SU-DHL-6 (cell line): ENCODE measurements at regions not wholly inside any gene's neighbourhood (a gene's known extent, or its start where the extent isn't known, plus 50 kb on each side); places are given as distances from the start of the nearest gene placed in this dataset.

Experiments used
- H2AFZ ChIP-seq: fragments of 200-600 bp; sonication (generic); 2 replicates; pipeline ENCODE4 v1.6.1; 2014; ENCODE audit warnings: low read depth, mild to moderate bottlenecking, moderate library complexity, mixed read lengths, antibody characterized with exemption, low read length; ENCODE audit not compliant: severe bottlenecking
- H3F3A ChIP-seq: fragments of 200-600 bp; shearing (Covaris generic); 2 replicates; pipeline ENCODE4 v1.6.0; 2016; ENCODE audit warnings: antibody characterized with exemption, mild to moderate bottlenecking; ENCODE audit not compliant: insufficient read depth
- H3K27ac ChIP-seq: fragments of 200-600 bp; sonication (generic); 2 replicates; pipeline ENCODE4 v1.5.1; 2016; ENCODE audit warnings: low read depth, mild to moderate bottlenecking, low read length, moderate library complexity, mixed read lengths
- H3K27me3 ChIP-seq: fragments of 200-600 bp; sonication (generic), shearing (Covaris generic); 2 replicates; pipeline ENCODE4 v1.6.0; 2014; ENCODE audit warnings: mild to moderate bottlenecking, low read length
- H3K36me3 ChIP-seq: fragments of 200-600 bp; sonication (generic); 2 replicates; pipeline ENCODE4 v1.6.1; 2014; ENCODE audit warnings: mild to moderate bottlenecking, low read length, mixed read lengths
- H3K4me2 ChIP-seq: fragments of 300-600, 200-600 bp; shearing (Covaris generic), sonication (generic); 2 replicates; pipeline ENCODE4 v1.6.0; 2014; ENCODE audit warnings: low read length, low read depth, mild to moderate bottlenecking; ENCODE audit not compliant: poor library complexity, severe bottlenecking
- H3K4me3 ChIP-seq: fragments of 200-600 bp; sonication (generic); 2 replicates; pipeline ENCODE4 v1.5.1; 2014; ENCODE audit warnings: antibody characterized with exemption, low read length, mild to moderate bottlenecking, mixed read lengths; ENCODE audit not compliant: insufficient read depth, poor library complexity, severe bottlenecking
- H3K79me2 ChIP-seq: fragments of 200-600 bp; sonication (generic); 2 replicates; pipeline ENCODE4 v1.6.1; 2014; ENCODE audit warnings: mild to moderate bottlenecking, low read length, moderate library complexity; ENCODE audit not compliant: insufficient read depth
- H3K9ac ChIP-seq: fragments of 200-600 bp; sonication (generic); 2 replicates; pipeline ENCODE4 v1.7.0; 2014; ENCODE audit warnings: mild to moderate bottlenecking, low read length
- H3K9me2 ChIP-seq: fragments of 200-600 bp; sonication (generic); replicated peaks from 2 replicates; pipeline ENCODE4 v1.6.1; 2014; ENCODE audit warnings: low read length; ENCODE audit not compliant: insufficient read depth
- H3K9me3 ChIP-seq: fragments of 200-600 bp; sonication (generic); 2 replicates; pipeline ENCODE4 v1.6.1; 2014; ENCODE audit warnings: low read length, mixed read lengths; ENCODE audit not compliant: insufficient read depth
- H4K20me1 ChIP-seq: fragments of 200-600 bp; sonication (generic); 2 replicates; pipeline ENCODE4 v1.6.1; 2014; ENCODE audit warnings: low read depth, mild to moderate bottlenecking, antibody characterized with exemption, low read length, moderate library complexity, mixed read lengths
- EZH2phosphoT487 ChIP-seq: fragments of 200-600 bp; sonication (generic), shearing (Covaris generic); conservative IDR thresholded peaks from 2 replicates; pipeline ENCODE4 v1.6.1; 2018; ENCODE audit warnings: mild to moderate bottlenecking, antibody characterized with exemption, low read length, moderate library complexity, mixed read lengths
- TF ChIP-seq, protein P1 (sequence below): fragments of 200-600 bp; sonication (generic); IDR thresholded peaks from one replicate; pipeline ENCODE4 v1.5.1; 2017; ENCODE audit warnings: antibody characterized with exemption, mild to moderate bottlenecking, low read length, moderate library complexity; ENCODE audit not compliant: insufficient read depth, poor library complexity, severe bottlenecking

- no peak overlapping the region for H3K4me2 ChIP-seq
- no peak overlapping the region for H3K27ac ChIP-seq
- H3K79me2 ChIP-seq = no peaks in the 10 kb centered on the region
- no peaks in the 10 kb centered on the region for H3K27me3 ChIP-seq
- no peak overlapping the region for H3K4me3 ChIP-seq
- H3K9me3 ChIP-seq = no peaks in the 10 kb centered on the region
- H3K36me3 ChIP-seq = no peaks in the 10 kb centered on the region
- TF ChIP-seq, protein P1, sequence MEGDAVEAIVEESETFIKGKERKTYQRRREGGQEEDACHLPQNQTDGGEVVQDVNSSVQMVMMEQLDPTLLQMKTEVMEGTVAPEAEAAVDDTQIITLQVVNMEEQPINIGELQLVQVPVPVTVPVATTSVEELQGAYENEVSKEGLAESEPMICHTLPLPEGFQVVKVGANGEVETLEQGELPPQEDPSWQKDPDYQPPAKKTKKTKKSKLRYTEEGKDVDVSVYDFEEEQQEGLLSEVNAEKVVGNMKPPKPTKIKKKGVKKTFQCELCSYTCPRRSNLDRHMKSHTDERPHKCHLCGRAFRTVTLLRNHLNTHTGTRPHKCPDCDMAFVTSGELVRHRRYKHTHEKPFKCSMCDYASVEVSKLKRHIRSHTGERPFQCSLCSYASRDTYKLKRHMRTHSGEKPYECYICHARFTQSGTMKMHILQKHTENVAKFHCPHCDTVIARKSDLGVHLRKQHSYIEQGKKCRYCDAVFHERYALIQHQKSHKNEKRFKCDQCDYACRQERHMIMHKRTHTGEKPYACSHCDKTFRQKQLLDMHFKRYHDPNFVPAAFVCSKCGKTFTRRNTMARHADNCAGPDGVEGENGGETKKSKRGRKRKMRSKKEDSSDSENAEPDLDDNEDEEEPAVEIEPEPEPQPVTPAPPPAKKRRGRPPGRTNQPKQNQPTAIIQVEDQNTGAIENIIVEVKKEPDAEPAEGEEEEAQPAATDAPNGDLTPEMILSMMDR = no peak
- no peak for TF ChIP-seq EZH2phosphoT487
- no peaks in the 10 kb centered on the region for H3K9me2 ChIP-seq
- H3K9ac ChIP-seq = no peak overlapping the region
- no peaks in the 10 kb centered on the region for H4K20me1 ChIP-seq
- H2AFZ ChIP-seq = no peak overlapping the region
- H3F3A ChIP-seq = no peaks in the 10 kb centered on the region
These were observed 537.4 kb downstream of the TUSC7 start for GRCh38 chr3:117246771-117247555.

GRCh38 chr3:117248153-117248552, 538.6 kb downstream of the TUSC7 start:
- no peaks in the 10 kb centered on the region for H3K79me2 ChIP-seq
- no peaks in the 10 kb centered on the region for H4K20me1 ChIP-seq
- no peak overlapping the region for H2AFZ ChIP-seq
- no peak overlapping the region for H3K4me3 ChIP-seq
- TF ChIP-seq, protein P1 = no peak
- TF ChIP-seq EZH2phosphoT487 = no peak
- no peak overlapping the region for H3K27ac ChIP-seq
- H3K9me3 ChIP-seq = no peaks in the 10 kb centered on the region
- H3F3A ChIP-seq = no peaks in the 10 kb centered on the region
- H3K9me2 ChIP-seq = no peaks in the 10 kb centered on the region
- H3K27me3 ChIP-seq = no peaks in the 10 kb centered on the region
- H3K4me2 ChIP-seq = no peak overlapping the region
- no peak overlapping the region for H3K9ac ChIP-seq
- H3K36me3 ChIP-seq = no peaks in the 10 kb centered on the region

- no peak overlapping the region for H3K27ac ChIP-seq
- no peak overlapping the region for H3K4me3 ChIP-seq
- H3K4me2 ChIP-seq = no peak overlapping the region
- no peak overlapping the region for H2AFZ ChIP-seq
- H3K9ac ChIP-seq = no peak overlapping the region
- no peaks in the 10 kb centered on the region for H3F3A ChIP-seq
- H3K79me2 ChIP-seq = no peaks in the 10 kb centered on the region
- H3K9me3 ChIP-seq = no peaks in the 10 kb centered on the region
- H4K20me1 ChIP-seq = no peaks in the 10 kb centered on the region
- no peaks in the 10 kb centered on the region for H3K36me3 ChIP-seq
- no peaks in the 10 kb centered on the region for H3K9me2 ChIP-seq
- TF ChIP-seq EZH2phosphoT487 = no peak
- TF ChIP-seq, protein P1 = no peak
- no peaks in the 10 kb centered on the region for H3K27me3 ChIP-seq
These were observed 542.6 kb downstream of the TUSC7 start for GRCh38 chr3:117252208-117252607.
